AG04449 (cell line): ENCODE measurements at regions not wholly inside any gene's neighbourhood (a gene's known extent, or its start where the extent isn't known, plus 50 kb on each side); places are given as distances from the start of the nearest gene placed in this dataset.

ENCODE experiments used
- CTCF ChIA-PET: fragments of 350-600 bp; formaldehyde crosslinking; extraction: SDS; loops from one replicate; lab custom pipeline; 2021; ENCODE audit warnings: antibody characterized with exemption; lab: Yijun Ruan, JAX
- POLR2A ChIA-PET: fragments of 400-600, 350-600 bp; formaldehyde crosslinking; extraction: SDS; loops from one replicate; lab custom pipeline; 2020; ENCODE audit warnings: antibody characterized with exemption, inconsistent platforms; lab: Yijun Ruan, JAX
- DNase-seq: peaks from one replicate; pipeline ENCODE4 v3.0.0-alpha.2; 2010; ENCODE audit warnings: low read depth, low spot score
- H3K4me3 ChIP-seq: 2 replicates; pipeline ENCODE4 v1.5.1; 2011; ENCODE audit warnings: low read depth, mild to moderate bottlenecking, control low read depth, low read length
- TF ChIP-seq, protein P1 (sequence below): IDR thresholded peaks from one replicate; pipeline ENCODE4 v1.5.1; 2011; ENCODE audit warnings: mild to moderate bottlenecking, moderate library complexity, low read length, control low read depth, inconsistent platforms; ENCODE audit not compliant: insufficient read depth; ENCODE audit errors: missing control alignments

DNA sequence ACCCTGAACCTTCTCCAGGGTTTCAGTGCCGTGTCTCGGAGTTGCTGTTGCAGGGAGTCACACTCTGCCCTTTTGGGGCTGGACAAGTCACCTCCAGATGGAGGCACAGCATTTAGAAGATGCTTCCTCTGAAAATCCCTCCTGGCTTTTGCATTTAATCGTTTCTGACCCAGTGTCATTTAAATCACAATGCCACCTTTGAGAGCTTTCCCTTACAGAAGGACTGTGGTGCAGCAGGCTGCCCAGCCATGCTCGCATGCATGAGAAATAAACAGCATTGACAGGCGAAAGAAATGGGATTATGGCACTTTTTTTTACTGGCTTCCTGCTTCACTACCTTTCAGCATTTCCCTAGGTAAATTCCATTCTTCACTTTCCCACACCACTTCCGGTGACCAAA is 113.4 kb upstream of the DYRK2 start:
- no peak for DNase-seq
- TF ChIP-seq, protein P1, sequence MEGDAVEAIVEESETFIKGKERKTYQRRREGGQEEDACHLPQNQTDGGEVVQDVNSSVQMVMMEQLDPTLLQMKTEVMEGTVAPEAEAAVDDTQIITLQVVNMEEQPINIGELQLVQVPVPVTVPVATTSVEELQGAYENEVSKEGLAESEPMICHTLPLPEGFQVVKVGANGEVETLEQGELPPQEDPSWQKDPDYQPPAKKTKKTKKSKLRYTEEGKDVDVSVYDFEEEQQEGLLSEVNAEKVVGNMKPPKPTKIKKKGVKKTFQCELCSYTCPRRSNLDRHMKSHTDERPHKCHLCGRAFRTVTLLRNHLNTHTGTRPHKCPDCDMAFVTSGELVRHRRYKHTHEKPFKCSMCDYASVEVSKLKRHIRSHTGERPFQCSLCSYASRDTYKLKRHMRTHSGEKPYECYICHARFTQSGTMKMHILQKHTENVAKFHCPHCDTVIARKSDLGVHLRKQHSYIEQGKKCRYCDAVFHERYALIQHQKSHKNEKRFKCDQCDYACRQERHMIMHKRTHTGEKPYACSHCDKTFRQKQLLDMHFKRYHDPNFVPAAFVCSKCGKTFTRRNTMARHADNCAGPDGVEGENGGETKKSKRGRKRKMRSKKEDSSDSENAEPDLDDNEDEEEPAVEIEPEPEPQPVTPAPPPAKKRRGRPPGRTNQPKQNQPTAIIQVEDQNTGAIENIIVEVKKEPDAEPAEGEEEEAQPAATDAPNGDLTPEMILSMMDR: no peak
- POLR2A ChIA-PET: interaction anchor here (0.9 kb wide), 1 partner anchor 176 kb away, joined by 4 read pairs; no protein-coding TSS in a partner anchor
- no peak overlapping the region for H3K4me3 ChIP-seq
- CTCF ChIA-PET: no interaction called here

DNA sequence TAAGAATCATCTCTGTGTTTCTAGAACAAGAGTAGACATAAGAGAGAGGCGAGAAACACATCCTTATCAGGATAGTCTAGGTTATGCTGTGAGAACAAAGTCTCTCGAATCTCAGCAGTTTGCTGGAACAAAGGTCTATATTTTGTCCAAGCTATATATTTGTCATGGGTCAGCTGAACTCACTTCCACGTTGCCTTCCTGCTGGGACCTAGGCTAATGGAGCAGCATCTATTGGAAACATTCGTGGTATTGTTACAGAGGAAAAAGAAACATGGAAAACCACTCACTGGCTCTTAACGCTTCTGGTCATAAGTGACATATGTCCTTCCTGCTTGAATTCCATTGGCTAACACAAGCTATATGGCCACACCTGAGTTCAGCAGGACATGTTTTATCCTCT is 112.6 kb upstream of the DYRK2 start:
- POLR2A ChIA-PET: no interaction called here

DNA sequence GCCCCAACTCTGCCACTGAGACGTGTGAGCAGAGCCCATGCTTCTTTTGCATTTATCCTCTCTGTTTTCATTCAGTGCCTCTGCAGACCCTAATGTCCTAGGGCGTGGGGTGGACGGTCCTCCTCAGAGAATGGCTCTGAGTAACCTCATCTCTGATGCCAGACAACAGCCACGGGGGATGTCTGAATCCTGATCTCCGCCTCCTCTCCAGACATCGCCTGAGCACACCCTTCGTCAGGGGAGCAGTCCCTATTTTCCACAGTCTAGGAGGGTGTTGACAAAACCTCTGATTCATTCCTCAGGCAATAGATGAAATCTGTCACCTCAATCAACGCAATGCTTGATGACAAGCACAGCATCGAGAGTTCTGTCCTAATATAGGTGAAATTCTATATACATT is 109.2 kb upstream of the DYRK2 start:
- TF ChIP-seq, protein P1: no peak
- POLR2A ChIA-PET: no interaction called here

More for the DNA sequence above, 112.6 kb upstream of the DYRK2 start:
- CTCF ChIA-PET: no interaction called here
- H3K4me3 ChIP-seq: no peak overlapping the region
- TF ChIP-seq, protein P1: no peak
- no peak for DNase-seq

DNA sequence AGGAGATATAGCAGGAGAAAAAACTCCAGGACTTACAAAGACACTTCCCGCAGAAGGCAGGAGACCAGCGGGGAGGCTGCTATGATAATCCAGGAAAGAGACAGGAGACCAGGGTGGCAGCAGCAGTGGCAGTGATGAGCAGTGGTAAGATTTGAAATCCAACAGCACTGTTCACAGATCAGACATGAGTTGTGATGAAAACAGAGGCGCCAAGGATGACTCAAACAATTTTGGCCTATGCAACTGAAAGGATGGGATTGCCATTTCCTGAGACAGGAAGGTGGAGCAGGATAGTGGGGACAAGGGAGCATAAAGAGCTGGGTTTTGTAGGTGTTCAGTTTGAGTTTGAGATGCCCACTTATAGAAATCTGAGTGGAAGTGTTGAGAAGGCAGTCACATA is 108.6 kb upstream of the DYRK2 start:
- DNase-seq: no peak
- POLR2A ChIA-PET: no interaction called here
- H3K4me3 ChIP-seq: no peak overlapping the region
- TF ChIP-seq, protein P1: no peak
- CTCF ChIA-PET: no interaction called here

More for the DNA sequence above, 109.2 kb upstream of the DYRK2 start:
- CTCF ChIA-PET: no interaction called here
- H3K4me3 ChIP-seq: no peak overlapping the region
- no peak for DNase-seq

DNA sequence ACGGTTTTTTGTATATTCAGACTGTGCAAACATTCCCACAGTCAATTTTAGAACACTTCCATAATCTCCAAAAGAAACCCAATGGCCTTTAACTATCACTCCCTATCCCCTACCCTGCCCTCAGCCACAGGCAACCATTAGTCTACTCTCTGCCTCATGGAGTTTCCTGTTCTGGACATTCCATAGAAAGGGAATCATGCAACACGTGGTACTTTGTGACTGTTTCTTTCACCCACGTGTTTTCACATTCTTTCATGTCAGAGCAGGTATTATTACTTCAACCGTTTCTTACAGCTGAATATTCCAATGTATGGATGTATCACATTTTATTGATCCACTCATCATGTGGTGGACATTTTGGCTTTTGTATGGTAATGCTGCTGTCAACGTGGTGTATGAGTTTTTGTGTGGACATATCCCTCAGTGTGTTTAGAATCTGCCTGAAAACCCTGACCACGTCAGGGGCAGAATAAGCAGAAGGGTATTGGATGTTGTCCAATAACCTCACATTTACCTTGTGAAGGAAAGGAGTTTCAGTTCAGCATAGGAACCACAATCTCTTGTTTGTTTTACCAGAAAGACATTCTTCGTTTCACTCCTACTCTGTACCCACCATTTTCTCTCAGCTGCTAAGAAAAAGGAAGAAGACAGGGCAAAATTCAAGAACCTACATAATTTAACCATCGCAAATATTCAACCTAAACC is 107.5 kb upstream of the DYRK2 start:
- ChIA-PET POLR2A (no interaction called here), CTCF (interaction anchor here (1.1 kb wide), 1 partner anchor 16 kb away, joined by 3 read pairs; no protein-coding TSS in a partner anchor)
- no peak overlapping the region for H3K4me3 ChIP-seq
- TF ChIP-seq, protein P1: no peak
- no peak for DNase-seq

DNA sequence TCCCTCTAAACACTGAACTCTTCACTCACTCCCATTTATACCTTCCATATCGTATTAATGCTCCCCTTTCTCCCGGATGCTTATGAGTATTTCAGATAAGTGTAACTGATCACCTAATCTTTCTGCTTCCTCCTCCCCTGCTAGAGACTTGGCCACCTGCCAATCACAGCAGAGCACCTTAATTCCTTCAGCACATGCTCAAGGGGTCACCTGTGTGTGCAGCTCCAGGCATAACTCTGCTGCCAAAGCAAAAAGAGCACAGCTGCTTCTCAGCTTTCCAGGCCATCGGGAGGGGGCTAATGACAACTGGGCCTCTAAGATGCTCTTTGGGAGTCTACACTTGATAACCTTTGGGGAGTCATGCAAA is 106.9 kb upstream of the DYRK2 start:
- POLR2A ChIA-PET: no interaction called here
- no peak for DNase-seq
- TF ChIP-seq, protein P1: no peak
- CTCF ChIA-PET: interaction anchor here (1.1 kb wide), 1 partner anchor 16 kb away, joined by 3 read pairs; no protein-coding TSS in a partner anchor
- H3K4me3 ChIP-seq: no peak overlapping the region
